ENCODE measurements at regions not wholly inside any gene's neighbourhood (a gene's known extent, or its start where the extent isn't known, plus 50 kb on each side); places are given as distances from the start of the nearest gene placed in this dataset.
"Not testable (repeated sequence)": the region's sequence is repeated elsewhere in the genome, so short reads cannot be mapped to it uniquely, and the experiment has no call there.

- DNase-seq (ENCODE audit: low read depth in 2 of 2): no peak
Observed at GRCh38 chr4:54574500-54574899, 83.3 kb upstream of the KIT start.

DNA sequence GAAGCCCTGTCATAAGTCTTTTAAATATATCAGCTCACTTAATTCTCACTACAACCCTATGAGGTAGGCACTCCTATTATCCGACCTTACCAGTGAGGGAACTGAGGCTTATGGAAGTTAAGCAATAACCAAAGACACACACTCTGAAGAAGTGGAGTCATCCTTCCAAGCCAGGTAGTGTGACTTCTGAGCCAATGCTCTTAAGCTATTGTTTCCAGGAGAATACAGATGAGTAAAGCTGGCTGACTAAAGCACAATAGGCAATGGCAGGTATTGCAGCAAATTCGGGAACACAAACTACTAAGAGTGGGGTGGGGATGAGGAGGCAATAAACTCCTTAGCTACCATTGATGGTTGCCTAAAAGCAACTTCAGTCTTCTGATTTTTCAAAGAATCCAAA is 81.8 kb upstream of the KIT start:
- DNase-seq (ENCODE audit: low read depth in 2 of 2): no peak

DNA sequence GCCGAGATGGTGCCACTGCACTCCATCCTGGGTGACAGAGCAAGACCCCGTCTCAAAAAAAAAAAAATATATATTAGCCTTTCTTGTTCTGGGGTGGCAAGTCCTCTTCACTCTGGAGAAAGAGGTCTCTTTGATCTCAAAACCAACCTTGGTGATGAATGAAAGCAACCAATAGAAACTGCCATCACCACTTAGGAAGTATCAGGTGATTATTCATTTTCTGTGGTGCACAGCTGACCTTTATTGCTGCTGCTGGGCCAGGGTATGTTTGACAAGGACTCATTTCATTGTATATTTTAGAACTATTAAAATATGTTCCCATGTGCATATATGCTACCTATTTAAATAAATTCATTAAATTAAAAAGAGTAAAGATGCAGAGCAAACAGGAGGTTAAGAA is 76.0 kb upstream of the KIT start:
- no peak for DNase-seq (ENCODE audit: low read depth in 2 of 2)

- DNase-seq (ENCODE audit: low read depth in 2 of 2): no peak
Observed at GRCh38 chr4:54585321-54586000, 72.3 kb upstream of the KIT start.

DNA sequence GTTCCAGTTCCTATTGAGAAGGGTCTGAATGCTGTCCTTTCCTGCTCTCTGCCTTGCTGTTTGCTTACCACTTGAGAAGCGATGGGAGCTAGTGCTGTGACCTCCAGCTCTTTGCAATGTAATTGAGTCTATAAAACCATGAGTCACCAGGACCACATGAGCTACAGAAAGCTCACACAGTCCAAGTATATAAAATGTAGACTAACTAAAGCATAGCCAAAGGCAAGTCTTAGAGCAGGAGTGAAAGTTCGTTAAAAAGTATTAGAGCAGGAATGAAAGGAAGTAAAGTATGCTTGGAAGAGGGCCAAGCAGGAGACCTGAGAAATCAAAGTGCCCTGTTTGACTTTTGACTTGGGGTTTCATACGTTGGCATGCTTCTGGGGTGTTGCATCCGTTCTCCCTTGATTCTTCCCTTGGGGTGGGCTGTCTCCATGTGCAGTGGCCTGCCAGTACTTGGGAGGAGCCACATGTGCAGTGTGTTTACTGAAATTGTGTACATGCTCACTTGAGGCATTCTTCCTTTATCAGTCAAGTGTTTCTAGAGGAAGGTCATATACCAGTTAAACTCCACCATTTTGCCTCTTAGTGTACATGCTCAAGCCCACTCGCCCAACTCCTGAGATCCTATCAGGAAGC is 71.3 kb upstream of the KIT start:
- DNase-seq (ENCODE audit: low read depth in 2 of 2): no peak

GRCh38 chr4:54587107-54587891 is 70.5 kb upstream of the KIT start:
- no peak for DNase-seq (ENCODE audit: low read depth in 2 of 2)

- DNase-seq (ENCODE audit: low read depth in 2 of 2): no peak
Observed at GRCh38 chr4:54588404-54588803, 69.4 kb upstream of the KIT start.

GRCh38 chr4:54589586-54589985 is 68.2 kb upstream of the KIT start:
- DNase-seq (ENCODE audit: low read depth in 2 of 2): no peak

GRCh38 chr4:54593795-54594322 is 63.9 kb upstream of the KIT start:
- DNase-seq (ENCODE audit: low read depth in 2 of 2): no peak

- DNase-seq (ENCODE audit: low read depth in 2 of 2): no peak
Observed at GRCh38 chr4:54596201-54596600, 61.6 kb upstream of the KIT start.

GRCh38 chr4:54597678-54598077 is 60.1 kb upstream of the KIT start:
- not testable (repeated sequence) for DNase-seq (ENCODE audit: low read depth in 2 of 2)

DNA sequence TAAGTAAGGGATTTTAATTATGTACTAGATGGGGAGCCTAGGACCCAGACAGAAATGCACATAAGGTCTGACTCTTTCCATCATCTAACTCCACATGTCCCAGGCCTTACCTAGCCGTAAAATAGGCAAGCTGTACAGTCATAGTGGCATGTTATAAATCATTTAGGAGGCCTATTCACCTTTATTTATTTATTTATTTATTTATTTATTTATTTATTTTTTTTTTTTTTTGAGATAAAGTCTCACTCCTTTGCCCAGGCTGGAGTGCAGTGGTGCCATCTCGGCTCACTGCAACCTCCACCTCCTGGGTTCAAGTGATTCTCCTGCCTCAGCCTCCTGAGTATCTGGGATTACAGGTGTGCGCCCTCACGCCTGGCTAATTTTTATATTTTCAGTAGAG is 55.6 kb upstream of the KIT start:
- DNase-seq (ENCODE audit: low read depth in 2 of 2): not testable (repeated sequence)

- DNase-seq (ENCODE audit: low read depth in 2 of 2): no peak
Observed at GRCh38 chr4:54607067-54607466, 50.7 kb upstream of the KIT start.

- DNase-seq (ENCODE audit: low read depth in 2 of 2): no peak
Observed at GRCh38 chr4:54607521-54607920, 50.2 kb upstream of the KIT start.

Data from dermis microvascular lymphatic vessel endothelial cell (primary cell).